Activated CD4-positive, alpha-beta T cell treated with anti-CD3 and anti-CD28 coated beads for 48 hours (primary cell): ENCODE measurements at regions not wholly inside any gene's neighbourhood (a gene's known extent, or its start where the extent isn't known, plus 50 kb on each side); places are given as distances from the start of the nearest gene placed in this dataset.
"Not testable (repeated sequence)": the region's sequence is repeated elsewhere in the genome, so short reads cannot be mapped to it uniquely, and the experiment has no call there.

Experiments
- DNase-seq: peaks from one replicate; pipeline ENCODE4 v3.0.0-alpha.2; 2020

DNA sequence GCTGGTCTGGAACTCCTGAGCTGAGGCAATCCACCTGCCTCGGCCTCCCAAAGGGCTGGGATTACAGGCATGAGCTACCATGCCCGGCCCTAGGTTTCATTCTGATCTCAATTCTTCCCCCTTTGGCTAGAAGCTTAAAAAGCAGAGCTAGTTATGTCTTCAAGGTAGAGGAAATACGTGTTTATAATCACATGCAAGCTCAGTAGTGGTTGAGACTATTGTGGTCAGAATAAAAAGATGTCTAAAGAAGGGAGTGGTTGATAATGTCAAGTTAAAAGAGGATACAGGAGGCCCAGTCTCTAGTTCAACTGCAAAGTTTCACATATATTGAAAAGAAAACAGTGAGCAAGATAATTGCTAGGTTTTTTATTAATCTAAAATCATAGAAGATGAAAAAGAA is 807.8 kb upstream of the ACVR2A start:
- DNase-seq: no peak

- no peak for DNase-seq
Measured at GRCh38 chr2:147033044-147033443, 811.8 kb upstream of the ACVR2A start.

GRCh38 chr2:147031897-147032296 is 812.9 kb upstream of the ACVR2A start:
- no peak for DNase-seq

- DNase-seq: no peak
Measured at GRCh38 chr2:147030966-147031720, 813.7 kb upstream of the ACVR2A start.

- DNase-seq: no peak
Measured at GRCh38 chr2:147027436-147027835, 817.4 kb upstream of the ACVR2A start.

DNA sequence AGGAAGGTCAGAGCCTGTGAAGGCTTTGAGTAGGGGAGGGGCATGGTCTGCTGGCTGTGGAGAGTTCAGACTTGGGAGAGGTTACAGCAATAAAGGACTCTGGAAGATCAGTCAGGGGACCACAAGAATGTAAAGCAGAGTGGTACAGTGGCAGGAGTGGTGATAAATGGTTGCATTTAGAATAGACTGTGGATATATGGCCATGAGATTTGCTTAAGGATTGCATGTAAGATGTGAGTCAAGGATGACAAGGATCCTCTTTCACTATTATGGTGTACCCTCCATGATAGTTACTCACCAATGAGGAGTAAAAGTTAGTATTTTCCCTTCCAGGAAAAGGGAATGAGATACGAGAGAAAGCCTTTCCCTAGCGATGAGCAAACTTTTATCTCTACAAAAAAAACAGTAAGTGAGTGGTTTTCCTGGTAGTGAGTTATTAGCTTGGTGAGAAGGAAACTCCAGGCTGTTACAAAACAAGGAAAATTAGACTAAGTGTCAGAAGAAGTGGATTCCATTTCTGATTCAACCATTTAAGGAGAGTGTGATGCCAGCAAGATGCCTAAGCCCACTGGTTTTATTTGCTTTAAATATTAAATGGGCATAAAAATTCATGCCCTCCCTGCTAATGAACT is 818.0 kb upstream of the ACVR2A start:
- no peak for DNase-seq

GRCh38 chr2:147025646-147026585 is 818.9 kb upstream of the ACVR2A start:
- no peak for DNase-seq

- DNase-seq: no peak
Measured at GRCh38 chr2:147019311-147019710, 825.5 kb upstream of the ACVR2A start.

- DNase-seq: no peak
Measured at GRCh38 chr2:147017951-147018645, 826.7 kb upstream of the ACVR2A start.

- DNase-seq: no peak
Measured at GRCh38 chr2:147016181-147016580, 828.6 kb upstream of the ACVR2A start.

DNA sequence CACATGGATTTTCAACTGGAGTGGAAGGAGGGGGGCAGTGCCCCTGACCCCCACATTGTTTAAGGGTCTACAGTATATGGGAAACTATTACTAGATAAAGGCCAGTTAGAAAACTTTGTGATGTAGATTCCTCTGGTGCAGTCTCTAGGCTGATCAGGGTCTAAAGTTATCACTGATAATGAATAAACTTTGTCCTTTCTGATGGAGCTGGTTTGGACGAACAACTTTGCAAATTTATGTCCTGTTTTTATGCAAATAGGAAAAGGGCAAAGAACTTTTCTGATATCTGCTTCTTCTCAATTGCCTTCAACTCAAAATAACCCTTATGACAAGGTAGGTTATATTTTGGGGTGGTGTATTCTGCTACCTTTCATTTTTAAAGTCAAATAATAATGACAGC is 829.2 kb upstream of the ACVR2A start:
- no peak for DNase-seq

- no peak for DNase-seq
Measured at GRCh38 chr2:147013696-147014392, 831.0 kb upstream of the ACVR2A start.

- DNase-seq: no peak
Measured at GRCh38 chr2:147008481-147008880, 836.3 kb upstream of the ACVR2A start.

DNA sequence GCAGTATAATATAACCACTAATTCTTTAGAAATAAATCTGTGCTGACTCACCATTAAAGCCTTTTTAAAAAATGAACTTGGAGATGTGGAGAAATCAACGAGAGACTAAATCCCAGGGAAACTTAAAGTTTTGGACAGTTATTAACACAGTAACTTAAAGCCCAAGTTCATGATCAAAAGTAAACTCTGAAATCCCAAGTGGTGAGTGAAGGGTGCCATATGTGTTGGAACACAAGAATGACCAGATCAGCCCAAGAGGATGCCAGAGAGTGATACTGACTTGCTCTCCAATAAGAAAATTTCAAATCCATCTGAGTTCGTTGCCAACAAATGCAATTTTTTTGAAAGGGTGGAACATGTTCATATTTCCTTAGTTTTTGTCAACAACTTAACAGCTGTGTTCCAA is 838.1 kb upstream of the ACVR2A start:
- DNase-seq: no peak

- DNase-seq: no peak
Measured at GRCh38 chr2:147003081-147003480, 841.7 kb upstream of the ACVR2A start.

DNA sequence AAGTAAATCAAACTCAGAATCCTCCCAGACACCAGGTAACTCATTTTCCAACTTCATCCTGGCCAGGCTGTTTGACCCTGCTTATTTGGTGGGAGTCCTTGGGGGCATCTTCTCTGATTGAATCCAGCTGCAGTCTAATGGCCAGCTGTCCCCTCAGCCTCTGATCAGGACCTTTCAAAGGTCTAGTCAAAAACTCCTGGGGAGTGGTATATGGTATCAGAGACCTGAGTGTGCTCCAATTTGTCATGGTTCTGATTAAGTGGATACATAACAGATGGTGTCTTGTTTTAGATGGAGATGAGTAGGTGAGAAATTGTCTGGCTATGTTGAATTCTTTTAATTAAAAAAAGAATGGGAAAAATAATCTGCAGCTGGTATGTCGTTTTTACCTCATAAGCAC is 842.6 kb upstream of the ACVR2A start:
- no peak for DNase-seq

DNA sequence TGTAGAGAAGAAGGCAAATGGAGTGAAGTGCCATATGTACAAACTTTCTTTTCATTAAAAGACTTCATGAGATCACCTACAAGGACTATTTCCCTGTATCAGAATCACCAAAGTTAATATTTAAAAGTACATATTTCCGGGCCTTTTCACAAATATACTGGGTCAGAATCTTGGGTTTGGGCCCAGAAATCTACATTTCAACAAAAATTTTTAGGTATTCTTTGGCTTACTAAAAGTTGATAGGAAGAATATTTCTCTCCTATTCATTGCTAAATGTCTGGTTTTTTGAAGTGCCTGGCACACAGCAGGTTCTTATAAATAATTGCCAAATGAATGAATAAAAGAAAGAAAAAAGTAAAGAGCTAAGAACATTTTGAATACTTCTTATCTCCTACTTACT is 843.8 kb upstream of the ACVR2A start:
- DNase-seq: no peak

DNA sequence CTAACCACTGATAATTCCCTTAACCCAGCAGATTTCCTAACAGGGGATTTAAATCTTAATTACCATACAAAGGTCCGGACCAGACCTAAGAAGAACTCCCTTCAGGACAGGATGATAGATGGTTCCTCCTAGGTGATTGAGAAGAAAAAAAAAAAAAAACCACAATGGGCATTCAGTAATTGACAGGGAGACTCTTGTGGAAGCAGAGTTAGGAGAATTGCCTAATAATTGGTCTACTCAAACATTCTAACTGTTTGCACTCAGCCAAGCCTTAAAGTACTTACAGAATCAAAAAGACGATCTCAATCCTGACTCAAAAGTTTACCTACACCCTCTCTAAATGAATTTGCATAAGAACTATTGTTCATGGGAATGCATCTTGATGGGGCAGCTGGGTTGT is 844.7 kb upstream of the ACVR2A start:
- DNase-seq: not testable (repeated sequence)

GRCh38 chr2:146997945-146998344 is 846.9 kb upstream of the ACVR2A start:
- DNase-seq: no peak

DNA sequence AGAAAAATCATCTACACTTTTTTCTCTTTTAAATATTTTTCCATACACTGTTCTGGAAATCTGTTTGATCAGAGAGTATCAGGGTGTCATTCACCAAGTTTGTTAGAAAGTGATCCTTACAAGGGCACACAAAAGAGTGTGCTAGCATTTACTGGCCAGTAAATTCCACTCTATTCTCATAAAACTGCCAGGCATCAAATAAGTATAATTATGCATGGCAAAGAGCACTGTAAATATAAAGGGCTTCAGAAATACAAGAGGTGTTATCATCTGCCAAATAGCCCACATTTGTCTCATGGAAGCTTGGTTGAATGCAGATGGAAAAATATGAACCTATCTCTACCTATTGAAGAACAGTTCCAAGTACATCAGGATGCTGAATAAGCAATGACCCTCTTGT is 847.3 kb upstream of the ACVR2A start:
- DNase-seq: no peak

GRCh38 chr2:146994246-146994645 is 850.6 kb upstream of the ACVR2A start:
- DNase-seq: no peak

DNA sequence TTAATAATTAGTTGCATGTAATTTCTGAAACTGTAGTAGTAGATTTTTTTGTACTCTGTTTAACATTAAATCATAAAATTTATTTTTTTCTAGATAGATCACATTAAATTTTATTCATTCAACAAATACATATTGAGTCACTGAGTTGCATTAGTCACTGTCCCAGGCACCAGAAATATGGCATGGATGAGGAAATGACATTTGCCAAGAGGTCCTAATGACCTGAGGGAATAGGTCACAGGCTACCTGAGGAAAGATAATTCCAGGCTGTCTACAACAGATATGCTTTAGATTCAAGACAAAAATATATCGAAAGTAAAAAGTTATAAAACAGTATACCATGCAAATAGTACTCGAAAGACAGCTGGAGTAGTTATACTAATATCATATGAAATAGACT is 852.4 kb upstream of the ACVR2A start:
- DNase-seq: no peak
